PC-9 (cell line): ENCODE measurements at regions not wholly inside any gene's neighbourhood (a gene's known extent, or its start where the extent isn't known, plus 50 kb on each side); places are given as distances from the start of the nearest gene placed in this dataset.
A peak's percentile ranks its signal among the peaks of the same experiment; 100 is the strongest.

Experiments
- EZH2 ChIP-seq: fragments of 200-600 bp; sonication (generic); IDR thresholded peaks from 2 replicates; pipeline ENCODE4 v1.8.0; 2017; ENCODE audit warnings: antibody characterized with exemption, low read depth
- TF ChIP-seq, protein P1 (sequence below): fragments of 200-600 bp; sonication (generic); conservative IDR thresholded peaks from 2 replicates; pipeline ENCODE4 v1.6.1; 2017; ENCODE audit warnings: mixed run types, antibody characterized with exemption, mild to moderate bottlenecking, moderate library complexity

DNA sequence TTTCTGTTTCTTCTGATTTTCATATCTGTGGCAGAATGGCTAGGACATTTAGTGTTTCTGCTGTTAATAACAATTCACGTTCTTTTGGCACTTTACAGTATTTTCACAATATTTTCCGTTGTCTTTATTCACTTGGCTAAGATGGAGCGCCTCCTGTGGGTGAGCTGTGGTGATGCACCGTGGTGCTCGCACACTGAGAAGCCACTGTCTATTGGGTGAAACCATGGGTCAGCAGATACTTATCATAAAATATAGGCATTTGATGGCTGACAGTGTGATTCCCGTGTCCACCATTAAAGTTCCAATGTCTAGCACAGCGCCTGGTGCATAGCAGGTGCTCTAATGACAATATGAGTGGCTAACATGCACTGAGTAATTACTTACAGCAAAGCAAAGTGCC is 141.8 kb downstream of the VRK1 start:
- TF ChIP-seq, protein P1, sequence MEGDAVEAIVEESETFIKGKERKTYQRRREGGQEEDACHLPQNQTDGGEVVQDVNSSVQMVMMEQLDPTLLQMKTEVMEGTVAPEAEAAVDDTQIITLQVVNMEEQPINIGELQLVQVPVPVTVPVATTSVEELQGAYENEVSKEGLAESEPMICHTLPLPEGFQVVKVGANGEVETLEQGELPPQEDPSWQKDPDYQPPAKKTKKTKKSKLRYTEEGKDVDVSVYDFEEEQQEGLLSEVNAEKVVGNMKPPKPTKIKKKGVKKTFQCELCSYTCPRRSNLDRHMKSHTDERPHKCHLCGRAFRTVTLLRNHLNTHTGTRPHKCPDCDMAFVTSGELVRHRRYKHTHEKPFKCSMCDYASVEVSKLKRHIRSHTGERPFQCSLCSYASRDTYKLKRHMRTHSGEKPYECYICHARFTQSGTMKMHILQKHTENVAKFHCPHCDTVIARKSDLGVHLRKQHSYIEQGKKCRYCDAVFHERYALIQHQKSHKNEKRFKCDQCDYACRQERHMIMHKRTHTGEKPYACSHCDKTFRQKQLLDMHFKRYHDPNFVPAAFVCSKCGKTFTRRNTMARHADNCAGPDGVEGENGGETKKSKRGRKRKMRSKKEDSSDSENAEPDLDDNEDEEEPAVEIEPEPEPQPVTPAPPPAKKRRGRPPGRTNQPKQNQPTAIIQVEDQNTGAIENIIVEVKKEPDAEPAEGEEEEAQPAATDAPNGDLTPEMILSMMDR, result peak; percentile 35
- TF ChIP-seq EZH2, result no peak
